SK-N-SH (cell line): ENCODE measurements at regions not wholly inside any gene's neighbourhood (a gene's known extent, or its start where the extent isn't known, plus 50 kb on each side); places are given as distances from the start of the nearest gene placed in this dataset.

Source experiments
- CTCF ChIA-PET: fragments of 300-600, 350-600 bp; formaldehyde crosslinking; extraction: SDS; loops from one replicate; lab custom pipeline; 2021; lab: Yijun Ruan, JAX
- POLR2A ChIA-PET: fragments of 350-600 bp; sonication (Branson Sonifier 250); formaldehyde crosslinking; extraction: SDS; loops from one replicate; lab custom pipeline; 2020; ENCODE audit warnings: antibody characterized with exemption, inconsistent platforms; lab: Yijun Ruan, JAX
- DNase-seq: peaks from one replicate; pipeline ENCODE4 v3.0.0; 2012
- H2AFZ ChIP-seq: fragments of 200-600 bp; sonication (generic); 2 replicates; pipeline ENCODE4 v1.8.1; 2016; ENCODE audit warnings: antibody characterized with exemption, mild to moderate bottlenecking, low read depth
- H3F3A ChIP-seq: fragments of 200-600 bp; sonication (generic); replicated peaks from 2 replicates; pipeline ENCODE3; 2016; ENCODE audit warnings: antibody characterized with exemption, mild to moderate bottlenecking; ENCODE audit not compliant: insufficient read depth
- H3K27ac ChIP-seq, 2 experiments: fragments of 200-500 bp in 1 of 2; fragments of 200-600 bp in 1 of 2; sonication (Bioruptor generic) in 1 of 2; sonication (generic), shearing (Covaris generic) in 1 of 2; 2 replicates each; pipeline versions ENCODE4 v1.5.1 to v1.6.1; 2014 to 2016; ENCODE audit warnings: low read depth in 2 of 2, inconsistent platforms in 1 of 2, low read length in 1 of 2, mild to moderate bottlenecking in 1 of 2, mixed read lengths in 1 of 2
- H3K27me3 ChIP-seq: fragments of 200-600 bp; sonication (generic), shearing (Covaris generic); 2 replicates; pipeline ENCODE4 v1.6.1; 2016; ENCODE audit warnings: mixed run types; ENCODE audit not compliant: insufficient read depth
- H3K36me3 ChIP-seq, 2 experiments: fragments of 200-500 bp in 1 of 2; fragments of 200-600 bp in 1 of 2; sonication (Bioruptor generic) in 1 of 2; sonication (generic) in 1 of 2; replicated peaks in 1 of 2; 2 replicates each; pipeline versions ENCODE3 to v1.5.1; 2014 to 2016; ENCODE audit warnings: low read length in 1 of 2, mild to moderate bottlenecking in 1 of 2; ENCODE audit not compliant: insufficient read depth in 2 of 2, control insufficient read depth in 1 of 2
- H3K4me1 ChIP-seq, 2 experiments: fragments of 200-500 bp in 1 of 2; fragments of 200-600 bp in 1 of 2; sonication (Bioruptor generic) in 1 of 2; sonication (generic), shearing (Covaris generic) in 1 of 2; 2 replicates each; pipeline versions ENCODE4 v1.5.1 to v1.6.1; 2014 to 2016; ENCODE audit warnings: low read depth in 1 of 2, low read length in 1 of 2, mixed run types in 1 of 2; ENCODE audit not compliant: insufficient read depth in 2 of 2, control insufficient read depth in 1 of 2
- H3K4me2 ChIP-seq: fragments of 200-600 bp; sonication (generic), shearing (Covaris generic); 2 replicates; pipeline ENCODE4 v1.6.1; 2017; ENCODE audit warnings: mixed run types
- H3K4me3 ChIP-seq, 2 experiments: fragments of 200-500 bp in 1 of 2; fragments of 200-600 bp in 1 of 2; sonication (Bioruptor generic) in 1 of 2; sonication (generic), shearing (Covaris generic) in 1 of 2; 2 replicates each; pipeline versions ENCODE4 v1.5.1 to v1.8.1; 2014 to 2016; ENCODE audit warnings: low read depth in 2 of 2, inconsistent platforms in 1 of 2, low read length in 1 of 2, mild to moderate bottlenecking in 1 of 2, mixed read lengths in 1 of 2, moderate library complexity in 1 of 2
- H3K79me2 ChIP-seq: fragments of 200-600 bp; sonication (generic); 2 replicates; pipeline ENCODE4 v1.8.1; 2017; ENCODE audit warnings: mild to moderate bottlenecking; ENCODE audit not compliant: insufficient read depth
- H3K9ac ChIP-seq: fragments of 200-600 bp; sonication (generic); 2 replicates; pipeline ENCODE4 v1.6.1; 2017; ENCODE audit warnings: mixed run types
- H3K9me2 ChIP-seq: fragments of 200-600 bp; sonication (generic); 2 replicates; pipeline ENCODE4 v1.6.1; 2017; ENCODE audit warnings: mixed run types
- H3K9me3 ChIP-seq: fragments of 200-600 bp; sonication (generic); 2 replicates; pipeline ENCODE4 v1.6.1; 2017; ENCODE audit warnings: mixed run types, mild to moderate bottlenecking, moderate library complexity
- H4K20me1 ChIP-seq: fragments of 200-600 bp; sonication (generic); 2 replicates; pipeline ENCODE4 v1.6.1; 2017; ENCODE audit warnings: mild to moderate bottlenecking, mixed run types; ENCODE audit not compliant: insufficient read depth
- CTCF ChIP-seq: fragments of 200-600 bp; sonication (generic); IDR thresholded peaks from 2 replicates; pipeline ENCODE4 v1.6.1; 2017; ENCODE audit warnings: antibody characterized with exemption, mild to moderate bottlenecking, moderate library complexity
- ELF1 ChIP-seq: IDR thresholded peaks from 2 replicates; pipeline ENCODE4 v1.4.0; 2012
- EP300 ChIP-seq, 2 experiments: IDR thresholded peaks; 2 replicates each; pipeline versions ENCODE4 v1.4.0 to v1.6.1; 2012; ENCODE audit warnings: borderline replicate concordance in 1 of 2, low read depth in 1 of 2, low read length in 1 of 2
- FOXJ3 ChIP-seq: sonication (generic); formaldehyde crosslinking; IDR thresholded peaks from 2 replicates; pipeline ENCODE4 v1.5.1; 2020; ENCODE audit warnings: mild to moderate bottlenecking, missing genetic modification reagents
- MEF2A ChIP-seq: IDR thresholded peaks from 2 replicates; pipeline ENCODE4 v1.4.0; 2012; ENCODE audit warnings: low read depth, borderline replicate concordance
- NRF1 ChIP-seq: IDR thresholded peaks from 2 replicates; pipeline ENCODE4 v1.6.1; 2012; ENCODE audit warnings: low read depth, mild to moderate bottlenecking, low read length
- POLR2AphosphoS5 ChIP-seq: IDR thresholded peaks from 2 replicates; pipeline ENCODE4 v1.6.1; 2012; ENCODE audit warnings: low read depth, low read length
- REST ChIP-seq: IDR thresholded peaks from 2 replicates; pipeline ENCODE4 v1.6.1; 2012; ENCODE audit warnings: mild to moderate bottlenecking, low read depth, low read length, moderate library complexity
- RFX5 ChIP-seq: IDR thresholded peaks from 2 replicates; pipeline ENCODE4 v1.6.1; 2012; ENCODE audit warnings: mild to moderate bottlenecking, improper control_type of control experiment, low read length
- SIN3A ChIP-seq: IDR thresholded peaks from 2 replicates; pipeline ENCODE4 v1.6.1; 2012; ENCODE audit warnings: low read depth, mild to moderate bottlenecking, low read length, moderate library complexity, borderline replicate concordance
- SMC3 ChIP-seq: IDR thresholded peaks from 2 replicates; pipeline ENCODE4 v1.6.1; 2012; ENCODE audit warnings: low read depth, low read length, improper control_type of control experiment
- TAF1 ChIP-seq: IDR thresholded peaks from 2 replicates; pipeline ENCODE4 v1.6.1; 2012; ENCODE audit warnings: low read depth, mild to moderate bottlenecking, low read length, moderate library complexity, borderline replicate concordance
- TCF12 ChIP-seq: IDR thresholded peaks from 2 replicates; pipeline ENCODE4 v1.4.0; 2012
- WGBS: methylation state at CpG from one replicate; pipeline ENCODE4 v1.1.6; 2017; ENCODE audit warnings: low lambda C conversion rate; 5-methylcytosine and 5-hydroxymethylcytosine counted together
- TF ChIP-seq, protein P1 (sequence below): IDR thresholded peaks from 2 replicates; pipeline ENCODE4; 2012

GRCh38 chr9:2414465-2414864 lies 207.1 kb upstream of the VLDLR start (continued):
- no peak for TF ChIP-seq CTCF

- CTCF ChIA-PET = no interaction called here
- no peak overlapping the region for H3K27ac ChIP-seq
- peaks cover 12% of the 10 kb centered on the region for H3F3A ChIP-seq
- H3K27me3 ChIP-seq = no peaks in the 10 kb centered on the region
- no peaks in the 10 kb centered on the region for H3K9me3 ChIP-seq
- H2AFZ ChIP-seq = no peak overlapping the region
- no peak overlapping the region for H3K4me3 ChIP-seq
- POLR2A ChIA-PET = no interaction called here
- no peak overlapping the region for H3K4me2 ChIP-seq
- no peaks in the 10 kb centered on the region for H4K20me1 ChIP-seq
- H3K9me2 ChIP-seq = no peaks in the 10 kb centered on the region
- 73% methylated on average over 6 of the region's 6 CpGs for WGBS
- peaks cover 2 to 18% of the 10 kb centered on the region in 2 experiments; a peak in 3 of 4 replicates for H3K4me1 ChIP-seq
- no peaks in the 10 kb centered on the region for H3K36me3 ChIP-seq
- H3K79me2 ChIP-seq = no peaks in the 10 kb centered on the region
- no peak for DNase-seq
- TF ChIP-seq POLR2AphosphoS5 (no peak), NRF1 (no peak), TAF1 (no peak), SMC3 (no peak), REST (no peak), MEF2A (no peak), ELF1 (no peak), TCF12 (no peak), RFX5 (no peak), SIN3A (no peak), EP300 (IDR thresholded peaks at IDR 0.05; ENCODE audit: borderline replicate concordance in 1 of 2, low read depth in 1 of 2, low read length in 1 of 2) (no peak), FOXJ3 (CRISPR knock-in tag) (no peak)
- TF ChIP-seq, protein P1, sequence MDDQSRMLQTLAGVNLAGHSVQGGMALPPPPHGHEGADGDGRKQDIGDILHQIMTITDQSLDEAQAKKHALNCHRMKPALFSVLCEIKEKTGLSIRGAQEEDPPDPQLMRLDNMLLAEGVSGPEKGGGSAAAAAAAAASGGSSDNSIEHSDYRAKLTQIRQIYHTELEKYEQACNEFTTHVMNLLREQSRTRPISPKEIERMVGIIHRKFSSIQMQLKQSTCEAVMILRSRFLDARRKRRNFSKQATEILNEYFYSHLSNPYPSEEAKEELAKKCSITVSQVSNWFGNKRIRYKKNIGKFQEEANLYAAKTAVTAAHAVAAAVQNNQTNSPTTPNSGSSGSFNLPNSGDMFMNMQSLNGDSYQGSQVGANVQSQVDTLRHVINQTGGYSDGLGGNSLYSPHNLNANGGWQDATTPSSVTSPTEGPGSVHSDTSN = no peak
- H3K9ac ChIP-seq = no peak overlapping the region
Observed at GRCh38 chr9:2415326-2415725, 206.3 kb upstream of the VLDLR start.
